ENCODE measurements at regions not wholly inside any gene's neighbourhood (a gene's known extent, or its start where the extent isn't known, plus 50 kb on each side); places are given as distances from the start of the nearest gene placed in this dataset.

GRCh38 chr15:46014532-46014931, 379.7 kb downstream of the SQOR start:
- TF ChIP-seq CTCF (IDR thresholded peaks at IDR 0.05) (no peak), POLR2A (IDR thresholded peaks at IDR 0.05) (no peak)

Data from esophagus squamous epithelium (tissue), 4 donors.